Mesenchymal stem cell (in vitro differentiated cells and primary cell): ENCODE measurements at regions not wholly inside any gene's neighbourhood (a gene's known extent, or its start where the extent isn't known, plus 50 kb on each side); places are given as distances from the start of the nearest gene placed in this dataset.
"Not testable (repeated sequence)": the region's sequence is repeated elsewhere in the genome, so short reads cannot be mapped to it uniquely, and the experiment has no call there.

Experiments used
- DNase-seq: peaks from one replicate; pipeline ENCODE4 v3.0.0-alpha.2; 2013
- H2AFZ ChIP-seq: one replicate; pipeline ENCODE4 v1.6.1; 2013; ENCODE audit warnings: low read depth, mild to moderate bottlenecking, control low read depth, inconsistent platforms, low read length, moderate library complexity
- H2AK5ac ChIP-seq: 2 replicates; pipeline ENCODE4 v1.6.1; 2013; ENCODE audit warnings: low read length, moderate library complexity, mild to moderate bottlenecking, inconsistent platforms; ENCODE audit not compliant: severe bottlenecking
- H2BK120ac ChIP-seq: one replicate; pipeline ENCODE4 v1.6.1; 2013; ENCODE audit warnings: low read depth, mild to moderate bottlenecking, inconsistent platforms, low read length, moderate library complexity
- H2BK12ac ChIP-seq, 2 experiments: one replicate each; pipeline ENCODE4 v1.6.1; 2013; ENCODE audit warnings: inconsistent platforms in 2 of 2, low read length in 2 of 2, mild to moderate bottlenecking in 2 of 2, moderate library complexity in 2 of 2, control low read depth in 1 of 2
- H2BK15ac ChIP-seq: one replicate; pipeline ENCODE4 v1.6.1; 2013; ENCODE audit warnings: mild to moderate bottlenecking, low read depth, inconsistent platforms; ENCODE audit not compliant: poor library complexity, severe bottlenecking
- H2BK5ac ChIP-seq: 2 replicates; pipeline ENCODE4 v1.6.1; 2013; ENCODE audit warnings: low read depth, mild to moderate bottlenecking, low read length, control low read depth, inconsistent platforms; ENCODE audit not compliant: poor library complexity, severe bottlenecking
- H3K14ac ChIP-seq, 2 experiments: one replicate each; pipeline ENCODE4 v1.6.1; 2013; ENCODE audit warnings: inconsistent platforms in 2 of 2, low read length in 2 of 2, control low read depth in 1 of 2, mild to moderate bottlenecking in 1 of 2, moderate library complexity in 1 of 2
- H3K18ac ChIP-seq, 2 experiments: one replicate each; pipeline ENCODE4 v1.6.1; 2013; ENCODE audit warnings: inconsistent platforms in 2 of 2, low read length in 2 of 2, control low read depth in 1 of 2, low read depth in 1 of 2, mild to moderate bottlenecking in 1 of 2
- H3K23ac ChIP-seq, 2 experiments: one replicate each; pipeline ENCODE4 v1.6.1; 2013; ENCODE audit warnings: inconsistent platforms in 2 of 2, low read length in 2 of 2, mild to moderate bottlenecking in 2 of 2, moderate library complexity in 2 of 2, control low read depth in 1 of 2
- H3K27ac ChIP-seq: 2 replicates; pipeline ENCODE4 v1.5.1; 2013; ENCODE audit warnings: mild to moderate bottlenecking, moderate library complexity, low read length, control low read depth, inconsistent platforms; ENCODE audit not compliant: poor library complexity, severe bottlenecking
- H3K27me3 ChIP-seq, 2 experiments: 2 replicates each; pipeline versions ENCODE4 v1.6.1 to v1.7.0; 2013; ENCODE audit warnings: low read length in 2 of 2, mild to moderate bottlenecking in 2 of 2, moderate library complexity in 2 of 2, control low read depth in 1 of 2, inconsistent platforms in 1 of 2; ENCODE audit not compliant: control insufficient read depth in 1 of 2, insufficient read depth in 1 of 2
- H3K36me3 ChIP-seq, 2 experiments: 2 replicates each; pipeline versions ENCODE4 v1.6.1 to v1.7.0; 2013; ENCODE audit warnings: low read length in 2 of 2, control low read depth in 1 of 2, inconsistent platforms in 1 of 2, low read depth in 1 of 2, mild to moderate bottlenecking in 1 of 2; ENCODE audit not compliant: insufficient read depth in 2 of 2, control insufficient read depth in 1 of 2
- H3K4ac ChIP-seq, 2 experiments: one replicate each; pipeline ENCODE4 v1.6.1; 2013; ENCODE audit warnings: inconsistent platforms in 2 of 2, low read length in 2 of 2, mild to moderate bottlenecking in 2 of 2, moderate library complexity in 2 of 2, control low read depth in 1 of 2, low read depth in 1 of 2
- H3K4me1 ChIP-seq: 2 replicates; pipeline ENCODE4 v1.6.1; 2013; ENCODE audit warnings: low read depth, low read length, control low read depth; ENCODE audit not compliant: control insufficient read depth, insufficient read depth
- H3K4me2 ChIP-seq: 2 replicates; pipeline ENCODE4 v1.6.1; 2013; ENCODE audit warnings: low read length, mild to moderate bottlenecking, inconsistent platforms; ENCODE audit not compliant: poor library complexity, severe bottlenecking
- H3K4me3 ChIP-seq, 2 experiments: 2 replicates each; pipeline versions ENCODE4 v1.5.1 to v1.7.0; 2013; ENCODE audit warnings: low read length in 2 of 2, mild to moderate bottlenecking in 2 of 2, control low read depth in 1 of 2, low read depth in 1 of 2; ENCODE audit not compliant: insufficient read depth in 1 of 2
- H3K79me1 ChIP-seq: replicated peaks from 2 replicates; pipeline ENCODE4 v1.6.1; 2013; ENCODE audit warnings: mild to moderate bottlenecking, control low read depth, low read length, inconsistent platforms; ENCODE audit not compliant: poor library complexity, severe bottlenecking
- H3K9ac ChIP-seq: 2 replicates; pipeline ENCODE4 v1.7.0; 2013; ENCODE audit warnings: mild to moderate bottlenecking, low read length, moderate library complexity
- H3K9me3 ChIP-seq: 2 replicates; pipeline ENCODE4 v1.7.0; 2013; ENCODE audit warnings: mild to moderate bottlenecking, low read length; ENCODE audit not compliant: control insufficient read depth
- H4K8ac ChIP-seq: one replicate; pipeline ENCODE4 v1.6.1; 2013; ENCODE audit warnings: inconsistent platforms, mild to moderate bottlenecking, low read length, moderate library complexity
- H4K91ac ChIP-seq: one replicate; pipeline ENCODE4 v1.6.1; 2013; ENCODE audit warnings: mild to moderate bottlenecking, low read length, inconsistent platforms
- WGBS: methylation state at CpG from one replicate; pipeline ENCODE4 v1.1.7; 2013; ENCODE audit warnings: mixed read lengths; 5-methylcytosine and 5-hydroxymethylcytosine counted together

DNA sequence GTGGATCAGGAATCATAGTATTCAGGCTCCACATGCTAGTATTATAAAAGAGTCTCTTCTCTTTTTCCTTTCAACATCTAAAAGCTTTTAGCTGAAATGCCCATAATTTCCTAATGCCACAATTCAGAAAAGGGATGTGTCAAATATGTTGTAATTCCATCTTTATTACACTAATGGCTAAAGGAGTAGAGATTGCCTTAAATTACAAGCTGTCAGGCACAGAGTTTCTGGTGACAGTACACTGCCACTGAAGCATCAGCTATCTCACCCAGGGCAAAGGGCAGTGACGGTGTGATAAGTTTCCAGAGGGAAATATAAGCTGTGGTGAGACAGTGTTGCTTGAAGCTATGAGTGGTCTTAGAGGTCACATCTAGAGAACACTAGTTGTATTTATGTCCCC is 581.1 kb downstream of the KCNT2 start:
- WGBS = 89% methylated on average over 1 of the region's 1 CpG
- DNase-seq = no peak

DNA sequence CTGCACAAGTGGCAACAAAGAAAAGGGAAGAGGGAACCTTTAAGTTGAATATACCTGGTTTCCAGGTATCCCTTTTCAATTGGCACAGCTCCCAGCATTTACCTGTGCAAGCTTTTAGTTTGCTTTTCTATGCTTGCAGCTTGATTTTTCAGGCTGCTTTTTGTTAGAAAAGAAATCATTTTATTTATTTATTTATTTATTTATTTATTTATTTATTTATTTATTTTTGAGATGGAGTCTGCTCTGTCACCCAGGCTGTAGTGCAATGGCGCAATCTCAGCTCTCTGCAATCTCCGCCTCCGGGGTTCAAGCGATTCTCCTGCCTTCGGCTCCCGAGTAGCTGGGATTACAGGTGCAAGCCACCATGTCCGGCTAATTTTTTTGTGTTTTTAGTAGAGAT is 587.1 kb downstream of the KCNT2 start:
- H3K18ac ChIP-seq, H3K4ac ChIP-seq, H3K4me2 ChIP-seq, H3K36me3 ChIP-seq, H3K79me1 ChIP-seq, H2BK12ac ChIP-seq, DNase-seq, H3K14ac ChIP-seq, H4K91ac ChIP-seq, H3K9ac ChIP-seq, H2BK120ac ChIP-seq, H2AFZ ChIP-seq, H2BK5ac ChIP-seq, H4K8ac ChIP-seq, H3K27me3 ChIP-seq, H2AK5ac ChIP-seq, H3K9me3 ChIP-seq, H3K4me1 ChIP-seq, H2BK15ac ChIP-seq, H3K23ac ChIP-seq, H3K4me3 ChIP-seq, H3K27ac ChIP-seq: not testable (repeated sequence)
- 97% methylated on average over 7 of the region's 7 CpGs for WGBS

More for the DNA sequence above, 581.1 kb downstream of the KCNT2 start:
- Histone ChIP-seq H2BK12ac (no peak overlapping the region), H2AFZ (no peak overlapping the region), H3K27ac (no peak overlapping the region), H2BK120ac (no peak overlapping the region), H2AK5ac (no peak overlapping the region), H3K79me1 (no peaks in the 10 kb centered on the region), H4K8ac (no peak overlapping the region), H3K14ac (no peak overlapping the region), H3K23ac (no peak overlapping the region), H3K18ac (no peak overlapping the region), H3K27me3 (no peaks in the 10 kb centered on the region), H3K4me1 (no peaks in the 10 kb centered on the region), H3K4ac (no peak overlapping the region), H3K9ac (no peak overlapping the region), H4K91ac (no peak overlapping the region), H3K36me3 (no peaks in the 10 kb centered on the region), H3K4me3 (no peak overlapping the region), H3K4me2 (no peak overlapping the region), H3K9me3 (no peaks in the 10 kb centered on the region), H2BK15ac (no peak overlapping the region), H2BK5ac (no peak overlapping the region)

DNA sequence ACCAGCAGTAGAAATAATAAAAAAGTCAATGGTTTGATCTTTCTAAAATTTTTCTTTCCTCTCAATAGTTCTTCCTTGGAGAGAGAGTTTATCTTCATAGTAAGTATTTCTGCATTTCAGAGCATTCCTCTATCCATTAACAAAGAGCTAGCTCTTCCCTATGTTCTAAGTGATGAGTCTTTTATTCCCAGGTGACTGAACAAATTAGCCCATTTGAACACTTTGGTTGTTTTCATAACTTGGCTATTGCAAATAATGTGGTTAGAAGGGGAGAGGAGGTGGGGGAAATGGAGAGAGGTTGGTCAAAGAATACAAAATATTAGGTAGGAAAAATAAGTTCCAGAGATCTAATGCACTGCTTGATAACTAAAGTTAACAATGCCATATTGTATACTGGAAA is 598.9 kb downstream of the KCNT2 start:
- H2AFZ ChIP-seq = no peak overlapping the region
- H2BK5ac ChIP-seq = no peak overlapping the region
- H2BK12ac ChIP-seq = no peak overlapping the region
- no peak overlapping the region for H3K9ac ChIP-seq
- no peak overlapping the region for H3K27ac ChIP-seq
- H3K4me2 ChIP-seq = no peak overlapping the region
- no peaks in the 10 kb centered on the region for H3K9me3 ChIP-seq
- no peak overlapping the region for H2BK15ac ChIP-seq
- H3K4me3 ChIP-seq = no peak overlapping the region
- no peak overlapping the region for H4K8ac ChIP-seq
- no peaks in the 10 kb centered on the region for H3K79me1 ChIP-seq
- H2BK120ac ChIP-seq = no peak overlapping the region
- H3K4me1 ChIP-seq = no peaks in the 10 kb centered on the region
- H3K4ac ChIP-seq = no peak overlapping the region
- no peaks in the 10 kb centered on the region for H3K36me3 ChIP-seq
- H3K14ac ChIP-seq = no peak overlapping the region
- H3K23ac ChIP-seq = no peak overlapping the region
- no peak overlapping the region for H2AK5ac ChIP-seq
- no peaks in the 10 kb centered on the region for H3K27me3 ChIP-seq
- no peak overlapping the region for H3K18ac ChIP-seq
- H4K91ac ChIP-seq = no peak overlapping the region
- no peak for DNase-seq

DNA sequence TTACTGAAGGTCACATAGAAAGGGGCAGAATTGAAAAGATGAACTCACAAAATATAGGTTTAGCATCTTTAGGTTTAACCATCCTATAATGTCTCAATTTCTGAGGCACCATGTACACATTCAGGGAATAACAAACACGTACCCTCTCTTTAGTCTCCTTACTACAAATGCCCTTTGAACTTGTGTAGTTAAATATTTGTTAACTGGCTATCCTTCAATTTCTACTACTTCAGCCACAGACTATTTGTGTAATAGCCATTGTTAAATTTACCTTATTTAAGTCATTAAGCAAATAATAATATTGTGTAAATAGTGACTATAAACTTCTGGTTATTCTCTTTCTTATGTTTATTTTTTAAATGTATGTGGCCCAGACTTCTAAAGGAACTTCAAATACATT is 600.5 kb downstream of the KCNT2 start:
- H3K9me3 ChIP-seq = no peaks in the 10 kb centered on the region
- no peak for DNase-seq
- no peak overlapping the region for H3K4ac ChIP-seq

More for the DNA sequence above, 600.5 kb downstream of the KCNT2 start:
- Histone ChIP-seq H3K14ac (no peak overlapping the region), H2BK120ac (no peak overlapping the region), H3K36me3 (no peaks in the 10 kb centered on the region), H3K9ac (no peak overlapping the region), H2BK5ac (no peak overlapping the region), H3K4me1 (no peaks in the 10 kb centered on the region), H2AFZ (no peak overlapping the region), H3K27ac (no peak overlapping the region), H3K23ac (no peak overlapping the region), H4K8ac (no peak overlapping the region), H2BK12ac (no peak overlapping the region), H3K4me3 (no peak overlapping the region), H3K27me3 (no peaks in the 10 kb centered on the region), H4K91ac (no peak overlapping the region), H3K79me1 (no peaks in the 10 kb centered on the region), H2AK5ac (no peak overlapping the region), H3K18ac (no peak overlapping the region), H2BK15ac (no peak overlapping the region), H3K4me2 (no peak overlapping the region)
- WGBS = 100% methylated on average over 1 of the region's 1 CpG
